MM.1S (cell line): ENCODE measurements at regions not wholly inside any gene's neighbourhood (a gene's known extent, or its start where the extent isn't known, plus 50 kb on each side); places are given as distances from the start of the nearest gene placed in this dataset.

Experiments used
- DNase-seq: peaks from one replicate; pipeline ENCODE4 v3.0.0-alpha.2; 2015
- H2AFZ ChIP-seq: fragments of 300-600 bp; sonication (generic); 2 replicates; pipeline ENCODE4 v1.6.0; 2016; ENCODE audit warnings: antibody characterized with exemption, low read length
- H3F3A ChIP-seq: fragments of 300-600 bp; sonication (generic); 2 replicates; pipeline ENCODE4 v1.6.1; 2016; ENCODE audit warnings: mild to moderate bottlenecking, antibody characterized with exemption, low read length, moderate library complexity, mixed read lengths; ENCODE audit not compliant: insufficient read depth
- H3K27ac ChIP-seq: fragments of 300-600 bp; sonication (generic); 2 replicates; pipeline ENCODE4 v1.5.1; 2016; ENCODE audit warnings: mild to moderate bottlenecking, low read length
- H3K27me3 ChIP-seq: fragments of 300-600 bp; sonication (generic); replicated peaks from 2 replicates; pipeline ENCODE4 v1.6.0; 2016; ENCODE audit warnings: low read length; ENCODE audit not compliant: insufficient read depth
- H3K36me3 ChIP-seq: fragments of 300-600 bp; sonication (generic); replicated peaks from 2 replicates; pipeline ENCODE4 v1.6.1; 2016; ENCODE audit warnings: mild to moderate bottlenecking, low read length, mixed read lengths; ENCODE audit not compliant: insufficient read depth
- H3K4me1 ChIP-seq: fragments of 300-600 bp; sonication (generic); 2 replicates; pipeline ENCODE4 v1.6.1; 2016; ENCODE audit warnings: low read length, mixed read lengths
- H3K4me2 ChIP-seq: fragments of 300-600 bp; sonication (generic); 2 replicates; pipeline ENCODE4 v1.6.0; 2016; ENCODE audit warnings: low read depth, low read length
- H3K4me3 ChIP-seq: fragments of 300-600 bp; sonication (generic); 2 replicates; pipeline ENCODE4 v1.5.1; 2016; ENCODE audit warnings: low read length, mixed read lengths
- H3K79me2 ChIP-seq: fragments of 300-600 bp; sonication (generic); 2 replicates; pipeline ENCODE4 v1.6.1; 2016; ENCODE audit warnings: mixed run types, low read length, mixed read lengths
- H3K9ac ChIP-seq: fragments of 300-600 bp; sonication (generic); 2 replicates; pipeline ENCODE4 v1.6.1; 2016; ENCODE audit warnings: low read length, mixed read lengths
- H3K9me2 ChIP-seq: fragments of 300-600 bp; sonication (generic); replicated peaks from 2 replicates; pipeline ENCODE4 v1.6.1; 2016; ENCODE audit warnings: mild to moderate bottlenecking, low read length, mixed read lengths; ENCODE audit not compliant: insufficient read depth
- H3K9me3 ChIP-seq: fragments of 300-600 bp; sonication (generic); replicated peaks from 2 replicates; pipeline ENCODE4 v1.6.1; 2016; ENCODE audit warnings: mild to moderate bottlenecking, low read length, mixed read lengths; ENCODE audit not compliant: insufficient read depth
- H4K20me1 ChIP-seq: fragments of 300-600 bp; sonication (generic); 2 replicates; pipeline ENCODE4 v1.6.1; 2016; ENCODE audit warnings: mild to moderate bottlenecking, low read length, moderate library complexity, mixed read lengths; ENCODE audit not compliant: insufficient read depth
- EZH2 ChIP-seq: fragments of 300-600 bp; sonication (generic); optimal IDR thresholded peaks from 2 replicates; pipeline ENCODE3; 2017; ENCODE audit warnings: low read depth, mild to moderate bottlenecking, antibody characterized with exemption, low read length, mixed read lengths
- EZH2phosphoT487 ChIP-seq: fragments of 300-600 bp; sonication (generic); IDR thresholded peaks from 2 replicates; pipeline ENCODE4 v1.6.1; 2018; ENCODE audit warnings: antibody characterized with exemption, low read length
- TF ChIP-seq, protein P1 (sequence below): fragments of 300-600 bp; sonication (generic); IDR thresholded peaks from 2 replicates; pipeline ENCODE4 v1.5.1; 2016; ENCODE audit warnings: antibody characterized with exemption, low read length, mixed read lengths

DNA sequence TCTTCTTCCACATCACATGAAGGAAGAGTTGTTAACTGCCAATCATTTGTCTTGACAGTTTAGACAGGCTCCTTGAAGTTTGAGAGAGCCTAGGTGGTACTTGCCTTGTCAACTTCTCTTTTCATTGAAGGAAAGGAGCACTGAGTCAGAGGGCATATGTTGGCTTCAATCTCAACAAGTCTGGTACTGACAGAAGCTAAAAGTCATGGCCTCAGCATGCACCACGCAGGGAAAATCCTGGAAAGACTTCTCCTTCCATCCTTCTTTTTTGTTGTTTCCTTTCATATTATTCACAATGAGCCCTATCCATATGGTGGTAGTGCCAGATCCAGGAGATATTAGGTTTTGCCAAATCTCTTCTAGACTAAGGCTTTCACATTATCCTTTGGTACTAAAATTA is 1272.5 kb downstream of the ROBO1 start:
- H3K27me3 ChIP-seq = no peaks in the 10 kb centered on the region
- no peaks in the 10 kb centered on the region for H3K79me2 ChIP-seq
- H4K20me1 ChIP-seq = no peaks in the 10 kb centered on the region
- DNase-seq = no peak
- no peaks in the 10 kb centered on the region for H3K36me3 ChIP-seq
- no peak overlapping the region for H2AFZ ChIP-seq
- no peaks in the 10 kb centered on the region for H3F3A ChIP-seq
- no peaks in the 10 kb centered on the region for H3K4me1 ChIP-seq
- H3K4me2 ChIP-seq = no peak overlapping the region
- no peak overlapping the region for H3K4me3 ChIP-seq
- H3K27ac ChIP-seq = no peak overlapping the region
- no peaks in the 10 kb centered on the region for H3K9me3 ChIP-seq
- no peak overlapping the region for H3K9ac ChIP-seq
- TF ChIP-seq EZH2 (no peak), EZH2phosphoT487 (no peak)
- TF ChIP-seq, protein P1, sequence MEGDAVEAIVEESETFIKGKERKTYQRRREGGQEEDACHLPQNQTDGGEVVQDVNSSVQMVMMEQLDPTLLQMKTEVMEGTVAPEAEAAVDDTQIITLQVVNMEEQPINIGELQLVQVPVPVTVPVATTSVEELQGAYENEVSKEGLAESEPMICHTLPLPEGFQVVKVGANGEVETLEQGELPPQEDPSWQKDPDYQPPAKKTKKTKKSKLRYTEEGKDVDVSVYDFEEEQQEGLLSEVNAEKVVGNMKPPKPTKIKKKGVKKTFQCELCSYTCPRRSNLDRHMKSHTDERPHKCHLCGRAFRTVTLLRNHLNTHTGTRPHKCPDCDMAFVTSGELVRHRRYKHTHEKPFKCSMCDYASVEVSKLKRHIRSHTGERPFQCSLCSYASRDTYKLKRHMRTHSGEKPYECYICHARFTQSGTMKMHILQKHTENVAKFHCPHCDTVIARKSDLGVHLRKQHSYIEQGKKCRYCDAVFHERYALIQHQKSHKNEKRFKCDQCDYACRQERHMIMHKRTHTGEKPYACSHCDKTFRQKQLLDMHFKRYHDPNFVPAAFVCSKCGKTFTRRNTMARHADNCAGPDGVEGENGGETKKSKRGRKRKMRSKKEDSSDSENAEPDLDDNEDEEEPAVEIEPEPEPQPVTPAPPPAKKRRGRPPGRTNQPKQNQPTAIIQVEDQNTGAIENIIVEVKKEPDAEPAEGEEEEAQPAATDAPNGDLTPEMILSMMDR = no peak
- no peaks in the 10 kb centered on the region for H3K9me2 ChIP-seq

DNA sequence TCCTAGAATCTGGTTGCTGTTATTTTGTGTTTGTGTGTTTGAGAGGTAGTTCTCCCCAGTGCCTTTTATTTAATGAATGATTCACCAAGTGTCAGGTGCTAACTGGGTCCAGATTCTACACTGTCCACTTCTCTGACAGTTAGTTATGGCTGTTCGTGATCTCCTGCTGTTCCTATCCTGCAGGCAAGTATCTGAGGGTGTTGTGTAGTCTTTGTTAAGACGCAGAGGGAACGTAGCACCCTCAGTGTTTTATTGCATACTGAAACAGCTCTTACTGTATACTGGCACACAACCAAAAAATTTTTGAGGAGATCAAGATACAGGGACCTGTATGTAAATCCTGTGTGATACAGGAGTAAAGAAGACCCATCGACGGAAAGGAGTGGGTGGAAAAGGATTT is 1271.3 kb downstream of the ROBO1 start:
- Histone ChIP-seq H4K20me1 (no peaks in the 10 kb centered on the region), H3K27ac (no peak overlapping the region), H3K79me2 (no peaks in the 10 kb centered on the region), H3K36me3 (no peaks in the 10 kb centered on the region), H3K4me3 (no peak overlapping the region), H2AFZ (no peak overlapping the region), H3K9me2 (no peaks in the 10 kb centered on the region), H3K9ac (no peak overlapping the region), H3K4me1 (no peaks in the 10 kb centered on the region), H3K27me3 (no peaks in the 10 kb centered on the region), H3F3A (no peaks in the 10 kb centered on the region), H3K9me3 (no peaks in the 10 kb centered on the region), H3K4me2 (no peak overlapping the region)
- DNase-seq = no peak
- TF ChIP-seq EZH2phosphoT487 (no peak), EZH2 (no peak)
- TF ChIP-seq, protein P1 = no peak

DNA sequence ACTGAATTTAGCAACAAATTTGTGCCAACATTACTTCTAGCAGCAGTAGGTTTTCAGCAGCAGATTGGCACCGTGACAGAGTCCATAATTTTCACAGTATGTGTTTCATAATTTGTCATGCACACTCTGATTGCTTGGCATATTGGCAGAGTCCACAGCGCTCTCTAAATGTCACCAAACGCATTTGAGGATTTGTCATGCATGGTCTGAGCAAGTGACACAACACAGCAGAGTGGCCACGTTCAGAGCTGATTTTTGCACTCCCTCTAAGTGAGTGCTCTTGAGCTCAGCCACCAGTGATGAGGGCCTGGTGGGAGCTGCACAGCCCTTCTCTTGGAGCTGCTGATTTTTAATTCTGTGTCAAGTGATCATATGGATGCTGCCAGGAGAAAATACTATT is 1270.8 kb downstream of the ROBO1 start:
- no peaks in the 10 kb centered on the region for H4K20me1 ChIP-seq
- no peak overlapping the region for H3K4me3 ChIP-seq
- no peaks in the 10 kb centered on the region for H3K36me3 ChIP-seq
- H3F3A ChIP-seq = no peaks in the 10 kb centered on the region
- no peak overlapping the region for H2AFZ ChIP-seq
- TF ChIP-seq EZH2phosphoT487 = no peak
- TF ChIP-seq, protein P1 = no peak
- no peak for TF ChIP-seq EZH2
- no peaks in the 10 kb centered on the region for H3K9me3 ChIP-seq
- H3K4me2 ChIP-seq = no peak overlapping the region
- H3K79me2 ChIP-seq = no peaks in the 10 kb centered on the region
- no peak overlapping the region for H3K27ac ChIP-seq
- H3K4me1 ChIP-seq = no peaks in the 10 kb centered on the region
- no peak for DNase-seq
- no peaks in the 10 kb centered on the region for H3K27me3 ChIP-seq
- no peaks in the 10 kb centered on the region for H3K9me2 ChIP-seq
- no peak overlapping the region for H3K9ac ChIP-seq
